Natural killer cell treated with Interleukin-12 subunit alpha and Interleukin-12 subunit beta and Interleukin-15 and Interleukin-18, amount 100 ng/mL, for 72 hours (primary cell): ENCODE measurements at regions not wholly inside any gene's neighbourhood (a gene's known extent, or its start where the extent isn't known, plus 50 kb on each side); places are given as distances from the start of the nearest gene placed in this dataset.

Experiments
- ATAC-seq, 2 donors: fragments of 150-1000 bp; cut with Tn5 transposase in 1 of 2; sonication (Bioruptor Pico), chemical (Tn5 transposase) in 1 of 2; 2 replicates each; pipeline ENCODE4 v1.10.0; 2021
- DNase-seq: peaks from one replicate; pipeline ENCODE4 v3.0.0; 2022; ENCODE audit warnings: low spot score
- H3K27ac Mint-ChIP-seq, 2 donors: 1 replicate in 1 of 2; 2 replicates in 1 of 2; pipeline ENCODE4 v1.8.0; 2022; ENCODE audit warnings: mixed read lengths in 2 of 2, mild to moderate bottlenecking in 1 of 2, moderate library complexity in 1 of 2
- H3K27me3 Mint-ChIP-seq, 2 donors: 1 replicate in 1 of 2; 2 replicates in 1 of 2; pipeline ENCODE4 v1.8.0; 2022; ENCODE audit warnings: mixed read lengths in 2 of 2
- H3K36me3 Mint-ChIP-seq: one replicate; pipeline ENCODE4 v1.8.0; 2022; ENCODE audit warnings: mixed read lengths
- H3K4me1 Mint-ChIP-seq, 2 donors: 1 replicate in 1 of 2; 2 replicates in 1 of 2; pipeline ENCODE4 v1.8.0; 2022; ENCODE audit warnings: low read depth in 2 of 2, mixed read lengths in 2 of 2, mild to moderate bottlenecking in 1 of 2
- H3K4me3 Mint-ChIP-seq: one replicate; pipeline ENCODE4 v1.8.0; 2022; ENCODE audit warnings: mixed read lengths
- H3K9me3 Mint-ChIP-seq: 2 replicates; pipeline ENCODE4 v1.8.0; 2022; ENCODE audit warnings: mixed read lengths

DNA sequence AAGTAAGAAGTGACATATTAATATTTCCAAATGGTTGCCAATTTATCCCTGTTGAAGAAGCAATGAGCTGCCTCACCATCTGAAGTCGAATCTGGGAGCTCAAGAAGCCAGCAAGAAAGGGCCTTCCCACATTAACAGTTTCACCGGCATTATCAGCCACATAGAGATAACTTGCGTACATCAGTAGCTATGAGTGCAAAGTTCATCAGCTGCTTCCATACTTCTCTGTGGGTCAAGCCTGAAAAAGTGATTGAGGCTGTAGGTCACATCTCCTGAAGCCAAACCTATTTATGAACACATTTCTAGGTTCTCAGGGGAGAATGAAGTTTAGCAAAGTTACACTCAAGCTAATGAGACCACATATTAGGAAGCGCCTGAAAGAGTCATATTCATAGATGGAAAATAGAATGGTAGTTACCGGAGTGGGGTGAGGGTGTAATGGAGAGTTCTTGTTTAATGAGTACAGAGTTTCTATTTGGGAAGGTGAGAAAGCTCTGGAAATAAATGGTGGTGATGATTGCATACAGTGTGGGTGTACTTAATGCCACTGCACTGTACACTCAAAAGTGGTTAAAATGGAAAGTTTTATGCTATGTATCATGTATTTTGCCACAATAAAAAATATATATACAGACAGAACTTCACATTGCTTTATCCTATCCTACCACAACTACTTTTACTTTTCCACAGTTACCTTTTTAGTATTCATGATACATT lies 189.3 kb upstream of the SP4 start:
- Mint-ChIP-seq H3K9me3 (no peaks in the 10 kb centered on the region), H3K4me3 (no peak overlapping the region), H3K4me1 (no peaks in the 10 kb centered on the region), H3K27me3 (peaks cover 30 to 48% of the 10 kb centered on the region in 2 donors), H3K36me3 (no peaks in the 10 kb centered on the region), H3K27ac (no peak overlapping the region)
- no peak for DNase-seq
- ATAC-seq, result no peak

GRCh38 chr7:21243265-21243664 lies 184.6 kb upstream of the SP4 start:
- ATAC-seq (no peak), DNase-seq (no peak)
- H3K27me3 Mint-ChIP-seq, result peaks cover 27 to 53% of the 10 kb centered on the region in 2 donors
- no peaks in the 10 kb centered on the region for H3K4me1 Mint-ChIP-seq
- no peak overlapping the region for H3K27ac Mint-ChIP-seq
- no peak overlapping the region for H3K4me3 Mint-ChIP-seq
- no peaks in the 10 kb centered on the region for H3K36me3 Mint-ChIP-seq
- no peaks in the 10 kb centered on the region for H3K9me3 Mint-ChIP-seq

DNA sequence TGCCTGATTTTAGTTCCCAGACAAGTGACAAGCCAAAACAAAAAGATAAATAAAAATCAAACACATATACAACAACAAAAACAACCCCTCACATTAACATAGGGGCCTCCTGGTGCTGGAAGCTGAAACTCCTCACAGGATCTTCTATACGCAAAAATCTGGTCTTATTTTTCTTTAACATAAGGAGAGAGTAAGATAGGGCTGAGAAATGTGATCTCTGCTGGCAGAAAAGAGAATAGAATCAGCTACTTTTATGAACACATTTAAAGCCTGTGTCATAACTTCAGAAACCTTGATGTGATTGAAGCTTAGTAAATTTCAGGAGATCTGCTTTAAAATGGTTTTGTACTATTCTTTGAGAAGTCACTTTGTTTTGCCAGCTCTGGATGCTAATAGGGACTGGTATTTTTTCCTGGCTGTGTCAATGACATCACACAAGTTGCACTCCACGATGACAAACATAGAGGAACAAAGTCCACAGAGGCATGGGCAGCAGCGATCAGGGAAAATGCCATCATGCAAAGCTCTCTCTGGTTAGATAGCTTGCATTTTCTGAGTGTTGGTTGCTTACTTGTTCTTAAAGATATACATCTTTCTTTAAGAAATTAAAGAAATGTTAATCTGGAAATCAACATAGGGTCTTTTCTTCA lies 176.6 kb upstream of the SP4 start:
- ATAC-seq, result no peak
- Mint-ChIP-seq H3K4me1 (no peaks in the 10 kb centered on the region), H3K27ac (no peak overlapping the region), H3K9me3 (no peaks in the 10 kb centered on the region), H3K4me3 (no peak overlapping the region), H3K36me3 (no peaks in the 10 kb centered on the region), H3K27me3 (peaks cover 37 to 72% of the 10 kb centered on the region in 2 donors)
- DNase-seq, result no peak

DNA sequence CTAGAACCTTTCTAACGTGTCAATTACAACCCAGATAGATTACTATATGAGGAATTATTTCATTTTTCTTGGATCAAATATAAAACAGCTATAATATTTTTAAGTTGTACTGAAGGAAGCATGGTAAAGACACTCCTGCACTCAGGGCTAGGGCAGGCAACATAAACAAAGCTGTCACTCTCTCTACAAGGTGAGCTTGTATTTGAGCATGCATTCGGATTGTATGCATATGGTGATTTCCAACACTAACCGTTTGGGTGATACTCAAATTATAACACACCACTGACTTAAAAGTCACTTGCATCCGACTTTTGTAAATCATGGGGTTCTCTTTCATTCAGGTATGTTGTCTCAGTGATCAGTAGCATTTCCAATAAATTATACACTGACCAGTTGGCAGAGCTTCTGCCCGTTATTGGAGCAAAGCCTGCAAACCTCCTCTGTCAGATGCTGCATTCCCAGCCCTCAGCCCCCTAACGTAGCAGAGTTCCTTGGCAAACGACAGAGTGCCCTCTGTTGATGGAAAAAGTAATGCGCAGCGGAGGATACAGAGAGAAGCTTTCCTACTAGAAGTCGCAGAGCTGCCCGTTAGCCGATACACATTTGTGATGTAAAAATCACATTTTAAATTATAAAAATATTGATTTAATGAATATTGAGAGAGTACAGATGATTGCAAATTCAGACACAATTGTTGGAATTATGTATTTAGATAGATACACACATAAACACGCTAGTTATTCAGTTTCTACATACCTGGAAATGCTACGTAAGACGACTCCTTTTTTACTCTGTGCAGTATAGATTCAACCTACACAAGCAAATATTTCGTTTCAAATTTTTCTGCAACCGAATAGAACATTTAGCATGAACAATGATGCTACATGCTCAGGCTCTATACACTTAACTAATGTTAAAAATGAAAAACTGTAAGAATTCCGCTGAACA lies 173.9 kb upstream of the SP4 start:
- Mint-ChIP-seq H3K4me1 (no peaks in the 10 kb centered on the region), H3K36me3 (no peaks in the 10 kb centered on the region), H3K27ac (no peak overlapping the region), H3K27me3 (peaks cover 29 to 59% of the 10 kb centered on the region in 2 donors), H3K9me3 (no peaks in the 10 kb centered on the region), H3K4me3 (no peak overlapping the region)
- DNase-seq (peak; percentile 65), ATAC-seq (peak in 1 of 2 donors; percentile 65)

DNA sequence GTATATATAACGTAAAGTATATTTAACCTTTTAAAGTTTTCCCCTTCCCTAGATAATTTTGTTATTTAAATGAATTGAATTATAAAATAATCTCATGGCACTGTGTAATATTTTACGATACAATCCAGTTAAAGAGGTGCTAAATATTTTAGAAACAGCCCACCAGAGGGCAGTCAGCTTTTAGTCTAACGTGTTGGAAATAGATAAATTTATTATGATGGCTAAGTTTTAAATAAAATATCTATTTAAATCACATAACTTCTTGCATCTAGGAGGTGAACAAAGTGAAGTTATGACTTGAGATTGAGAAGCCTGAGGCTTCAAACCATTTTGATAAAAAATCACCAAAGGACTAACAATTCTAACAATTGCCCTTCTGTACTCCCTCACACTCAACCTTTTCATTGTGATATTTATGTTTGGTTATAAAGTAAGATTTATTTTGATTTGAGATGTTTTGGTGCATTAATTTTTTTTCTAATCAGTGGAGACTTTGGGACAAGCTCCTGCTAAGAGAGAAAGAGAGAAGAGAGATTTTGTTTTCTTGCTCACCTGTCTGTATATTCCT lies 171.5 kb upstream of the SP4 start:
- H3K36me3 Mint-ChIP-seq, result no peaks in the 10 kb centered on the region
- DNase-seq, result no peak
- H3K27ac Mint-ChIP-seq, result no peak overlapping the region
- no peak for ATAC-seq
- H3K27me3 Mint-ChIP-seq, result peaks cover 15 to 35% of the 10 kb centered on the region in 2 donors
- H3K4me1 Mint-ChIP-seq, result peaks cover under 1 to 2% of the 10 kb centered on the region in 2 donors
- no peak overlapping the region for H3K4me3 Mint-ChIP-seq
- no peaks in the 10 kb centered on the region for H3K9me3 Mint-ChIP-seq

- ATAC-seq, result no peak
- Mint-ChIP-seq H3K36me3 (no peaks in the 10 kb centered on the region), H3K27ac (no peak overlapping the region), H3K9me3 (no peaks in the 10 kb centered on the region), H3K4me1 (peaks cover 10 to 11% of the 10 kb centered on the region in 2 donors), H3K27me3 (no peaks in the 10 kb centered on the region), H3K4me3 (no peak overlapping the region)
- DNase-seq, result no peak
These were observed 166.9 kb upstream of the SP4 start for GRCh38 chr7:21260939-21261338.

- no peaks in the 10 kb centered on the region for H3K9me3 Mint-ChIP-seq
- ATAC-seq (peak; percentile 87 to 88), DNase-seq (peak; percentile 64)
- no peaks in the 10 kb centered on the region for H3K27me3 Mint-ChIP-seq
- peaks cover 10 to 11% of the 10 kb centered on the region in 2 donors for H3K4me1 Mint-ChIP-seq
- H3K36me3 Mint-ChIP-seq, result no peaks in the 10 kb centered on the region
- peak overlapping the region; percentile 24 to 84 for H3K27ac Mint-ChIP-seq
- H3K4me3 Mint-ChIP-seq, result no peak overlapping the region
These were observed 166.0 kb upstream of the SP4 start for GRCh38 chr7:21261627-21262594.

DNA sequence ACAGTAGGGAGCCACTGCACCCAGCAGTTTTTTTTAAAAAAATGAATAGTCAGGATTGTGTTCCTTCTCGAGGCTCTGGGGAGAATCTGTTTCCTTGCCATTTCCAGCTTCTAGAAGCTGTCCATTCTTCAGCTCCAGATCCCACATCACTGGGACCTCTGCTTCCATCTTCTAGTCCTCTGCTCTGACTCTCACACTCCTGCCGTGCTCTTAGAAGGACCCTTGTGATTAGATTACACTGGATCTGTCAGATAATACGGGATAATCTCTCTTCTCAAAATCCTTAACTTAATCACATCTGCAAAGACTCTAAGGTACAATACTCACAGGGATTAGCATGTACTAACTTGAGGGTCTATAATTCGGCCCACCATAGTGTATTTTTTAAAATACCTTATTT lies 158.9 kb upstream of the SP4 start:
- Mint-ChIP-seq H3K4me3 (no peak overlapping the region), H3K9me3 (no peaks in the 10 kb centered on the region), H3K4me1 (no peaks in the 10 kb centered on the region), H3K27me3 (no peaks in the 10 kb centered on the region), H3K36me3 (no peaks in the 10 kb centered on the region), H3K27ac (no peak overlapping the region)
- ATAC-seq (no peak), DNase-seq (no peak)

- H3K36me3 Mint-ChIP-seq, result no peaks in the 10 kb centered on the region
- peaks cover 4 to 6% of the 10 kb centered on the region in 2 donors for H3K4me1 Mint-ChIP-seq
- DNase-seq (no peak), ATAC-seq (no peak)
- no peak overlapping the region for H3K27ac Mint-ChIP-seq
- peaks cover 3% of the 10 kb centered on the region for H3K9me3 Mint-ChIP-seq
- no peak overlapping the region for H3K4me3 Mint-ChIP-seq
- no peaks in the 10 kb centered on the region for H3K27me3 Mint-ChIP-seq
These were observed 151.3 kb upstream of the SP4 start for GRCh38 chr7:21276471-21277035.

- Mint-ChIP-seq H3K9me3 (peaks cover 3% of the 10 kb centered on the region), H3K4me1 (peaks cover 4 to 6% of the 10 kb centered on the region in 2 donors), H3K27ac (no peak overlapping the region), H3K27me3 (no peaks in the 10 kb centered on the region), H3K36me3 (no peaks in the 10 kb centered on the region), H3K4me3 (no peak overlapping the region)
- DNase-seq (no peak), ATAC-seq (no peak)
These were observed 148.9 kb upstream of the SP4 start for GRCh38 chr7:21278944-21279343.

- H3K9me3 Mint-ChIP-seq, result peaks cover 3% of the 10 kb centered on the region
- H3K4me3 Mint-ChIP-seq, result no peak overlapping the region
- H3K27ac Mint-ChIP-seq, result no peak overlapping the region
- H3K36me3 Mint-ChIP-seq, result no peaks in the 10 kb centered on the region
- DNase-seq, result no peak
- H3K4me1 Mint-ChIP-seq, result peaks cover 4 to 6% of the 10 kb centered on the region in 2 donors
- no peak for ATAC-seq
- H3K27me3 Mint-ChIP-seq, result no peaks in the 10 kb centered on the region
These were observed 146.7 kb upstream of the SP4 start for GRCh38 chr7:21281193-21281592.

DNA sequence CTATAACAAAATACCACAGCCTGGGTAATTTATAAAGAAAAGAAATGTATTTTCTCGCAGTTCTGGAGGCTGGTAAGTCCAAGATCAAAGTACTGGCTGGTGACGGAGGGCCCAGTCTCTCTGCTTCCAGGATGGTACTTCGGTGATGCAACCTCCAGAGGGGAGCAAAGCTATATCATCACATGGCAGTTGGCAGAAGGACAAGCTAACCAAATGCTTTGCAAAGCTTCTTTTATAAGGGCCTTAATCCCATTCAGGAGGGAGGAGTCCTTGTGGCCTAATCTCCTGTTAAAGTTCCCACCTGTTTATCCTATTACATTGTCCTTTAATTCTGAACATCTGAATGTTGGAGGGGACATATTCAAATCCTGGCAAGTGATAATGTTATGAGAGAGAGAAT lies 134.1 kb upstream of the SP4 start:
- DNase-seq, result no peak
- no peak overlapping the region for H3K4me3 Mint-ChIP-seq
- H3K4me1 Mint-ChIP-seq, result peaks cover 0 to 3% of the 10 kb centered on the region in 2 donors
- H3K27ac Mint-ChIP-seq, result peak overlapping the region in 1 of 2 donors; percentile 1
- H3K9me3 Mint-ChIP-seq, result no peaks in the 10 kb centered on the region
- no peaks in the 10 kb centered on the region for H3K36me3 Mint-ChIP-seq
- ATAC-seq, result no peak
- H3K27me3 Mint-ChIP-seq, result no peaks in the 10 kb centered on the region
